B cell (primary cell): ENCODE measurements at regions not wholly inside any gene's neighbourhood (a gene's known extent, or its start where the extent isn't known, plus 50 kb on each side); places are given as distances from the start of the nearest gene placed in this dataset.

Experiments
- ATAC-seq: fragments of 200-7000 bp; cut with Tn5 transposase; one replicate; pipeline ENCODE4 v1.10.0; 2021; ENCODE audit warnings: low read depth, mild to moderate bottlenecking, moderate number of reproducible peaks, moderate library complexity
- CTCF ChIA-PET: fragments of 350-600 bp; sonication (Branson Sonifier 250); formaldehyde crosslinking; loops from one replicate; lab custom pipeline; 2021; ENCODE audit warnings: antibody characterized with exemption, inconsistent platforms; lab: Charles Lee
- POLR2A ChIA-PET: fragments of 350-600 bp; sonication (Branson Sonifier 250); formaldehyde crosslinking; loops from one replicate; lab custom pipeline; 2021; ENCODE audit warnings: antibody characterized with exemption; lab: Charles Lee
- DNase-seq: peaks from one replicate; pipeline ENCODE4 v3.0.0; 2013
- H2AFZ ChIP-seq: 2 replicates; pipeline ENCODE4 v1.6.1; 2012; ENCODE audit warnings: mild to moderate bottlenecking, low read depth, low read length; ENCODE audit not compliant: insufficient read depth, poor library complexity, severe bottlenecking
- H3K27ac ChIP-seq, 2 donors: 1 replicate in 1 of 2; 2 replicates in 1 of 2; pipeline ENCODE4 v1.5.1; 2012 to 2013; ENCODE audit warnings: low read length in 2 of 2, mild to moderate bottlenecking in 2 of 2, moderate library complexity in 1 of 2
- H3K27me3 ChIP-seq, 4 experiments: fragments of 200-600 bp in 1 of 4; sonication (generic) in 1 of 4; replicated peaks in 1 of 4; 1 replicate in 2 of 4; 2 replicates in 2 of 4; pipeline versions ENCODE4 v1.6.1 to v1.7.0; 2013 to 2016; ENCODE audit warnings: low read length in 3 of 4, mild to moderate bottlenecking in 2 of 4, mixed read lengths in 1 of 4, moderate library complexity in 1 of 4; ENCODE audit not compliant: insufficient read depth in 4 of 4, control insufficient read depth in 3 of 4; ENCODE audit errors: control extremely low read depth in 1 of 4
- H3K36me3 ChIP-seq, 2 experiments: replicated peaks in 1 of 2; 1 replicate in 1 of 2; 2 replicates in 1 of 2; pipeline versions ENCODE4 v1.6.1 to v1.7.1; 2013; ENCODE audit warnings: low read length in 1 of 2; ENCODE audit not compliant: insufficient read depth in 2 of 2, control insufficient read depth in 1 of 2; ENCODE audit errors: control extremely low read depth in 1 of 2, extremely low read depth in 1 of 2
- H3K4me1 ChIP-seq, 2 donors: fragments of 200-600 bp in 1 of 2; sonication (generic) in 1 of 2; 1 replicate in 1 of 2; 2 replicates in 1 of 2; pipeline versions ENCODE4 v1.5.1 to v1.6.1; 2013 to 2017; ENCODE audit warnings: low read length in 2 of 2; ENCODE audit not compliant: control insufficient read depth in 2 of 2, insufficient read depth in 2 of 2
- H3K4me2 ChIP-seq: replicated peaks from 2 replicates; pipeline ENCODE3; 2012; ENCODE audit warnings: mild to moderate bottlenecking, low read depth, low read length; ENCODE audit not compliant: poor library complexity, severe bottlenecking
- H3K4me3 ChIP-seq, 5 experiments: fragments of 200-600 bp in 1 of 5; sonication (generic) in 1 of 5; 1 replicate in 3 of 5; 2 replicates in 2 of 5; pipeline versions ENCODE4 v1.5.1 to v1.7.0; 2011 to 2016; ENCODE audit warnings: low read length in 4 of 5, mild to moderate bottlenecking in 4 of 5, low read depth in 2 of 5, control low read depth in 1 of 5, moderate library complexity in 1 of 5; ENCODE audit not compliant: insufficient read depth in 1 of 5; ENCODE audit errors: control extremely low read depth in 1 of 5, extremely low read depth in 1 of 5
- H3K79me2 ChIP-seq: fragments of 200-600 bp; sonication (generic); one replicate; pipeline ENCODE4 v1.6.0; 2016; ENCODE audit warnings: low read length; ENCODE audit not compliant: control insufficient read depth, insufficient read depth
- H3K9ac ChIP-seq: fragments of 200-600 bp; sonication (generic); 2 replicates; pipeline ENCODE4 v1.6.1; 2017; ENCODE audit warnings: mild to moderate bottlenecking, low read length, moderate library complexity
- H3K9me3 ChIP-seq, 3 donors: one replicate each; pipeline versions ENCODE4 v1.6.1 to v1.7.1; 2013; ENCODE audit warnings: low read length in 2 of 3; ENCODE audit not compliant: control insufficient read depth in 2 of 3, insufficient read depth in 1 of 3; ENCODE audit errors: control extremely low read depth in 1 of 3
- H4K20me1 ChIP-seq: 2 replicates; pipeline ENCODE4 v1.6.0; 2012; ENCODE audit warnings: mild to moderate bottlenecking, low read length; ENCODE audit not compliant: insufficient read depth, control insufficient read depth, poor library complexity, severe bottlenecking
- H3K27ac Mint-ChIP-seq: one replicate; pipeline ENCODE4 v1.8.0; 2021; ENCODE audit warnings: mixed read lengths
- H3K27me3 Mint-ChIP-seq: one replicate; pipeline ENCODE4 v1.8.0; 2021; ENCODE audit warnings: mixed read lengths
- H3K4me1 Mint-ChIP-seq: one replicate; pipeline ENCODE4 v1.8.0; 2021; ENCODE audit warnings: mixed read lengths
- H3K4me3 Mint-ChIP-seq: one replicate; pipeline ENCODE4 v1.8.0; 2021; ENCODE audit warnings: mixed read lengths
- H3K9me3 Mint-ChIP-seq: one replicate; pipeline ENCODE4 v1.8.0; 2022; ENCODE audit warnings: mixed read lengths; ENCODE audit not compliant: insufficient read depth
- EZH2 ChIP-seq: IDR thresholded peaks from 2 replicates; pipeline ENCODE4 v1.6.1; 2012; ENCODE audit warnings: borderline replicate concordance, low read depth, mild to moderate bottlenecking, moderate library complexity, low read length; ENCODE audit not compliant: insufficient read depth, poor library complexity, severe bottlenecking
- WGBS: methylation state at CpG from one replicate; pipeline ENCODE4 v1.1.5; 2013; ENCODE audit warnings: missing lambda C conversion rate; ENCODE audit not compliant: insufficient coverage; 5-methylcytosine and 5-hydroxymethylcytosine counted together
- intact Hi-C: fragments of 100-400 bp; cut with micrococcal nuclease; formaldehyde crosslinking; loops from one replicate; pipeline ENCODE4 v1.10.0; 2022
- TF ChIP-seq, protein P1 (sequence below): fragments of 200-600 bp; IDR thresholded peaks from one replicate; pipeline ENCODE4 v1.8.0; 2022; ENCODE audit warnings: antibody characterized with exemption, mild to moderate bottlenecking

DNA sequence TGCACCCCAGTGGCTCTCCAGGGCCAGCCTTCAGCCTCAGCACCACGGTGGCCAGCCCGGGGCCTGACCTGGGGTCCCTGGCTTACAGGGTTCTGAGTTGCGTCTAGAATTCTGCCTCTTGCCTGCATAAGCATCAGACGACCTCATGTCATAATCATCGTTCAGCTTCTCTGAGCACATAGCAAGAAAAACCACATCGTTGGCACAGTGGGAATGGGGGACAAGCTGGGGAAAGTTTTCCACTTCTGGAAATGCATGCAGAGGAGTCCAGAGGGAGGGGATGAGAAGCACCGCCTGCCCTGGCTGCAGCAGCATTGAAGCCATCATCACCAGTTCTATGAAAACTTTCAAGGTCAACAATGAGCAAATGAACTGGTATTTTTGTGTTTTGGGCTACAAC lies 441.0 kb upstream of the FRG1 start:
- no peak for ATAC-seq

DNA sequence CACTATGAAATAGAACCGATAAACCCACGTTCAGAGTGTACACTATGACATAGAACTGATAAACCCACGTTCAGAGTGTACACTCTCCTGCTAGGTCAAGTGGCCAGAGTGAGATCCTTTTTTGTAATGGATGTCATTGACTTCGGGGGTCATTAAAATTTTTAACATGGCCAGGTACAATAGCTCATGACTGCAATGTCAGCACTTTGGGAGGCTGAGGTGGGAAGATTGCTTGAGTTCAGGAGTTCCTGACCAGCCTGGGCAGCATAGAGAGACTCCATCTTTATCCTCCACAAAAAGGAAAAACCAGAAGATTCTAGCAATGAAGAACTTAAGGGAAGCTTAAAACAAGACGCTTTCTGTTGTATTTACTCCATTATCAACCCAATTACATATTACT lies 439.7 kb upstream of the FRG1 start:
- no peak for ATAC-seq
- no peaks in the 10 kb centered on the region for H3K4me1 ChIP-seq
- no peaks in the 10 kb centered on the region for H3K27me3 Mint-ChIP-seq
- intact Hi-C loops = no loop called here
- H3K4me1 Mint-ChIP-seq = no peaks in the 10 kb centered on the region
- peaks cover 5% of the 10 kb centered on the region for H3K9me3 Mint-ChIP-seq
- no peak overlapping the region for H3K4me3 ChIP-seq
- H3K4me3 Mint-ChIP-seq = no peak overlapping the region
- POLR2A ChIA-PET = no interaction called here
- no peak overlapping the region for H2AFZ ChIP-seq
- no peaks in the 10 kb centered on the region for H4K20me1 ChIP-seq
- no peak overlapping the region for H3K27ac Mint-ChIP-seq
- H3K4me2 ChIP-seq = no peak overlapping the region
- no peak overlapping the region for H3K27ac ChIP-seq
- H3K36me3 ChIP-seq = no peaks in the 10 kb centered on the region
- 100% methylated on average over 1 of the region's 5 CpGs for WGBS
- H3K27me3 ChIP-seq = no peaks in the 10 kb centered on the region
- CTCF ChIA-PET = no interaction called here
- H3K9me3 ChIP-seq = peaks cover 0 to 23% (median 0%) of the 10 kb centered on the region in 3 donors
- no peak for DNase-seq
- no peaks in the 10 kb centered on the region for H3K79me2 ChIP-seq
- TF ChIP-seq, protein P1, sequence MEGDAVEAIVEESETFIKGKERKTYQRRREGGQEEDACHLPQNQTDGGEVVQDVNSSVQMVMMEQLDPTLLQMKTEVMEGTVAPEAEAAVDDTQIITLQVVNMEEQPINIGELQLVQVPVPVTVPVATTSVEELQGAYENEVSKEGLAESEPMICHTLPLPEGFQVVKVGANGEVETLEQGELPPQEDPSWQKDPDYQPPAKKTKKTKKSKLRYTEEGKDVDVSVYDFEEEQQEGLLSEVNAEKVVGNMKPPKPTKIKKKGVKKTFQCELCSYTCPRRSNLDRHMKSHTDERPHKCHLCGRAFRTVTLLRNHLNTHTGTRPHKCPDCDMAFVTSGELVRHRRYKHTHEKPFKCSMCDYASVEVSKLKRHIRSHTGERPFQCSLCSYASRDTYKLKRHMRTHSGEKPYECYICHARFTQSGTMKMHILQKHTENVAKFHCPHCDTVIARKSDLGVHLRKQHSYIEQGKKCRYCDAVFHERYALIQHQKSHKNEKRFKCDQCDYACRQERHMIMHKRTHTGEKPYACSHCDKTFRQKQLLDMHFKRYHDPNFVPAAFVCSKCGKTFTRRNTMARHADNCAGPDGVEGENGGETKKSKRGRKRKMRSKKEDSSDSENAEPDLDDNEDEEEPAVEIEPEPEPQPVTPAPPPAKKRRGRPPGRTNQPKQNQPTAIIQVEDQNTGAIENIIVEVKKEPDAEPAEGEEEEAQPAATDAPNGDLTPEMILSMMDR = no peak
- no peak for TF ChIP-seq EZH2
- H3K9ac ChIP-seq = no peak overlapping the region

More for the DNA sequence above, 441.0 kb upstream of the FRG1 start:
- Histone ChIP-seq H3K9ac (no peak overlapping the region), H3K27me3 (no peaks in the 10 kb centered on the region), H3K9me3 (peaks cover 0 to 28% (median 0%) of the 10 kb centered on the region in 3 donors), H3K4me2 (no peak overlapping the region), H3K4me3 (no peak overlapping the region), H3K27ac (no peak overlapping the region), H2AFZ (no peak overlapping the region), H3K4me1 (no peaks in the 10 kb centered on the region), H3K36me3 (no peaks in the 10 kb centered on the region), H3K79me2 (no peaks in the 10 kb centered on the region), H4K20me1 (no peaks in the 10 kb centered on the region)
- intact Hi-C loops = no loop called here
- no peak overlapping the region for H3K27ac Mint-ChIP-seq
- POLR2A ChIA-PET = no interaction called here
- no peak overlapping the region for H3K4me3 Mint-ChIP-seq
- TF ChIP-seq, protein P1 = no peak
- TF ChIP-seq EZH2 = no peak
- no peaks in the 10 kb centered on the region for H3K9me3 Mint-ChIP-seq
- no peaks in the 10 kb centered on the region for H3K27me3 Mint-ChIP-seq
- no peaks in the 10 kb centered on the region for H3K4me1 Mint-ChIP-seq
- no CpG with 5 or more reads among the region's 7 CpGs for WGBS
- DNase-seq = no peak
- CTCF ChIA-PET = no interaction called here
